Fibroblast of upper back skin (primary cell): ENCODE measurements at regions not wholly inside any gene's neighbourhood (a gene's known extent, or its start where the extent isn't known, plus 50 kb on each side); places are given as distances from the start of the nearest gene placed in this dataset.
A peak's percentile ranks its signal among the peaks of the same experiment; 100 is the strongest.
"Not testable (repeated sequence)": the region's sequence is repeated elsewhere in the genome, so short reads cannot be mapped to it uniquely, and the experiment has no call there.

ENCODE experiments used
- DNase-seq: peaks from one replicate; pipeline ENCODE4 v3.0.0-alpha.2; 2013

GRCh38 chr2:17058772-17059402 is 393.3 kb upstream of the CYRIA start:
- no peak for DNase-seq

GRCh38 chr2:17057109-17058017 is 391.7 kb upstream of the CYRIA start:
- no peak for DNase-seq

- no peak for DNase-seq
Observed at GRCh38 chr2:17056236-17056635, 390.6 kb upstream of the CYRIA start.

GRCh38 chr2:17052001-17052400 is 386.4 kb upstream of the CYRIA start:
- no peak for DNase-seq

GRCh38 chr2:17051538-17051937 is 385.9 kb upstream of the CYRIA start:
- no peak for DNase-seq

- peak; percentile 29 for DNase-seq
Observed at GRCh38 chr2:17043173-17043572, 377.5 kb upstream of the CYRIA start.

GRCh38 chr2:17036361-17036760 is 370.7 kb upstream of the CYRIA start:
- no peak for DNase-seq

- peak; percentile 36 for DNase-seq
Observed at GRCh38 chr2:17035010-17035409, 369.4 kb upstream of the CYRIA start.

GRCh38 chr2:17030047-17030446 is 364.4 kb upstream of the CYRIA start:
- no peak for DNase-seq

- no peak for DNase-seq
Observed at GRCh38 chr2:17012297-17012696, 346.7 kb upstream of the CYRIA start.

GRCh38 chr2:17010104-17010503 is 344.5 kb upstream of the CYRIA start:
- DNase-seq, result no peak

GRCh38 chr2:17000184-17000482 is 334.5 kb upstream of the CYRIA start:
- no peak for DNase-seq

GRCh38 chr2:16999347-17000183 is 333.9 kb upstream of the CYRIA start:
- DNase-seq, result no peak

- DNase-seq, result peak; percentile 62
Observed at GRCh38 chr2:16978301-16978700, 312.7 kb upstream of the CYRIA start.

- DNase-seq, result peak; percentile 51
Observed at GRCh38 chr2:16974688-16975087, 309.1 kb upstream of the CYRIA start.

GRCh38 chr2:16973586-16974286 is 308.1 kb upstream of the CYRIA start:
- DNase-seq, result peak; percentile 87

- DNase-seq, result peak; percentile 48
Observed at GRCh38 chr2:16972276-16972675, 306.6 kb upstream of the CYRIA start.

GRCh38 chr2:16971722-16972234 is 306.1 kb upstream of the CYRIA start:
- no peak for DNase-seq

- DNase-seq, result not testable (repeated sequence)
Observed at GRCh38 chr2:16970948-16971347, 305.3 kb upstream of the CYRIA start.

GRCh38 chr2:16962505-16962904 is 296.9 kb upstream of the CYRIA start:
- peak; percentile 45 for DNase-seq

- no peak for DNase-seq
Observed at GRCh38 chr2:16960579-16960978, 294.9 kb upstream of the CYRIA start.

- DNase-seq, result no peak
Observed at GRCh38 chr2:16958266-16958665, 292.6 kb upstream of the CYRIA start.

GRCh38 chr2:16952805-16953204 is 287.2 kb upstream of the CYRIA start:
- DNase-seq, result no peak
